NCI-H2227 (cell line): ENCODE measurements at regions not wholly inside any gene's neighbourhood (a gene's known extent, or its start where the extent isn't known, plus 50 kb on each side); places are given as distances from the start of the nearest gene placed in this dataset.

Source experiments
- DNase-seq: peaks from one replicate; lab custom pipeline; 2025; ENCODE audit not compliant: unreplicated experiment; lab: John Stamatoyannopoulos, UW

DNA sequence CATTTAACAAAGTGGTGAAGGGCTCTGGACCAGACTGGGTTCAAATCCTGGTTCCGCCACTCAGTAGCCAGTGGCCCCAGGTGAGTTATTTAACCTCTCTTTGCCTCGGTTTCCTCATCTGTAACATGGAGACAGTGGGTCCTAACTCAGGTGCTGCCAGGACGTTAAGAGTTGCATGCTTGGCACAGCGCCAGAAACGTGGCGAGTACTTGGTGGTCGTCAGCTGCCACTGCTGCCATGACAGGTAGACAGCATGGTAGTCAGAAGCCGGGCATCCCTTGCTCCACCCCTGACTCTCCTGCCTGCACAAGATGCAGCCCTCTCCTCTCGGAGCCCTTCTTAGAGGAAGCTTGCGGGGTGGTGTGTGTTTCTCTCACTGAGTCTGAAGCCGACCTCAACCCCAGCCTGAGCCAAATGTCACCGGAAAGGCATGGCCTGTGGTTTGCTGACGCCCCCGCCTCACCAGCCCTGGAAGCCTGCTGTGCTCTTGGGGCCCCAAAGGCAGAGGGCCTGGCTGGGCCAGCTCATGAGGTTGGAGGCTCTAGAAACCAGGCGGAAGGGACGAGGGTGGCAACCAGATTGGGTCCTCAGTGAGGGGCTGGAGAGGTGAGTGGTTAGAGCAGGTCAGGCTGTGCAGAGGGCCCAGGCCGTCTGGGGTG is 160.8 kb upstream of the TLE3 start:
- no peak for DNase-seq

DNA sequence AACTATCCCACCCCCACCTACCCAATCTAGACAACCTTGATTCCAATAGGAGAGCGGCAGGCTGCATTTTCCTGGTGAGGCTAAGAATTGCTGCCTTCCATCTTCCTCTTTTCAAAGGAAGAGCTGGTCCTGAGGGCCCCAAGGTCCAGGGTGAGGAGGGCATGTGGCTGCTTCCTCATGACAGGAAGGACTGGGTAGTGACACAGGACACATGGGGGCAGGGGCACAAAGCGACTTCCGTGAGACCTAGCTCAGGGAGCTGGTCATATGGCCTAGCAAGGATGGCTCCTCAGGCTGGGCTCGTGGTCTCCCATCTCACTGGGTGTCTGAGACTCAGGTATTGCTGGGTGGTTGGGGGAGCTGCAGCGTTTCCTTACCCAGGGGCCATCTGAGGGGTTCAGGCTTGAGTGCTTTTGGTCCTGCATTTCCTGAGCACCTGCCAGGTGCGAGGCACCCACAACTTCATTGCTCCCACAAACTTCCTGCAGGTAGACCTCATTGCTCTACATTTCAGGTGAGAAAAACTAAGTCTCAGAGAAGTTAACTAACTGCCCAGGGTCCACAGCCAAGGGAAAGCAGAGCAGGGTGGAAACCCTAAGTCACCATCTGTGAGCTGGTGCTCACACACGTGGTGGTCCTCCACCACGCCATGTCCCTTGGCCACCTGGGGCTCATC is 160.0 kb upstream of the TLE3 start:
- no peak for DNase-seq

DNA sequence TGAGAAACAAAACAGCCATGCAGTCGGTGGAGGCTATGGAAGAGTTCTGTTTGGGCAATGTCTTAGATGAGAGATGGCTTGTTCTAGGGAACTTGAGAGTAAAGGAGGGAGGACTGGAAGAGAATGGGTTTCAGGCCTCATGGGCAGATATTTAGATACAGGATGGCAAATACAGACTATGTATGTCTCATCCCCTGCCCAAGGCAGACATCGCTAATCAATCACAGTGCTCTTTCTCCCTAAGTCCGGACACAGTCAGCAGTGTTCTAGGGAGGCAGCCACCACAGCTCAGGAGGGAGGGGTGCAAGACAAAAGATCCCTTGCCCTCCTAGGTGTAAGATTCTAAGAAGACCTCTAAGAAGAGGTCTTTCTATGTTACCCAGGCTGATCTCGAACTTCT is 159.3 kb upstream of the TLE3 start:
- DNase-seq, result no peak

DNA sequence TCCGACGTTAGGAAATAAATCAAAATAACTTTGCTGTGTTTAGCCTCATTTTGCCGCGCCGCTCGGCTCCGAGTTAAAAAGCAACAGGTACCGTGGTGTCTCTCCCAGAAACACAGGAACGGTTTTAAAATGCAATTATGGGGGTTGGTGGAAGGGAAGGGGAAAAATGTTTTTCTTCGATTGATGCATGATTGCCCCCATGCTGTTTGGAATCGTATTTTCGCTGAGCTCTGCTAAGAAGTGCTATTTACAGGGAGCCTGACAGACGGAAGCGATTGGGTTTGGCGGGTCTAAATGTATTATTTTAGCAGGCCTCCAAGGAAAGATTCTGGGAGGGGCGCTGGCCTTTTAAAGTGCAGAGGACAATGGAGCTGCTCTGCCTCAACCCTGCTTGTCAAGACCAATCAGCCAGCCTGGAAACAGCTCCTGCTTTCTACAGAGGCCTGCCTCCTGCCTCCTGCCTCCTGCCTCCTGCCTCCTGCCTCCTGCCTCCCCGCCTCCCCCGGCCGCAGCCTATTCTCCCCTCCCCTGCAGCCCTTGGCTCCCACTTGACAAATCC is 156.7 kb upstream of the TLE3 start:
- peak; percentile 87 for DNase-seq

DNA sequence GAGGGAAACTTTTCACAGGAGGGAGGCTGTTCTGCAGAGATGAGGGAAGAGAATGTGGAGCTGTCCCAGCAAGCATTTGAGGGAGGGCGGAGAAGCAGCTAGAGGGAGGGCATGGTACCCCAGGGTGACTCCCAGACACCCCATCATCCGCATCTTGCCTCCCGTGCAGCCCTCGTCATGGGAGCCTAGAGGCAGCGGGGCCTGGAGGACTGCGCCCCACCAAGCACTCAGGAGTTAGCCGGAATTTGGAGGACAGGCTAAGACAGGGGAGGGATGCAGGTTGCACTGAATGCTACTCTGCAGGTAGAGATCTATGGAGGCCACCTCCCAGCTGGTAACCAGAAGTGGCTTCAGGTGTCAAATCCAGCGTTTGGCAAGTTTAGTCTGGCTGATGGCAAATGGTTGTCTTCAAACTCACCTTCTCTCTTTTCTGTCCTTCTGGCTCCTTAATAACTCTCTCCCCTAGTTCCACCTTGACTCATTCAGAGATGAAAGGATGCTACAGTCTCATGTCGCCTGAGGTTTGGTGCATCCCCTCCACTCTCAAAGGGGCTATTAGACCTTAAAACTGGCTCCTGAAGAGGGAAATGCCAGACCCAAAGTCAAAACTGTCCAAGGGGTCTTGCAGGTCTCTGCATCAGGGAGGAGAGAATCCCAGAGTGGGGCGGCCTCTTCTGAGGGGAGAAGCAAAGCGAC is 155.9 kb upstream of the TLE3 start:
- DNase-seq, result no peak

DNA sequence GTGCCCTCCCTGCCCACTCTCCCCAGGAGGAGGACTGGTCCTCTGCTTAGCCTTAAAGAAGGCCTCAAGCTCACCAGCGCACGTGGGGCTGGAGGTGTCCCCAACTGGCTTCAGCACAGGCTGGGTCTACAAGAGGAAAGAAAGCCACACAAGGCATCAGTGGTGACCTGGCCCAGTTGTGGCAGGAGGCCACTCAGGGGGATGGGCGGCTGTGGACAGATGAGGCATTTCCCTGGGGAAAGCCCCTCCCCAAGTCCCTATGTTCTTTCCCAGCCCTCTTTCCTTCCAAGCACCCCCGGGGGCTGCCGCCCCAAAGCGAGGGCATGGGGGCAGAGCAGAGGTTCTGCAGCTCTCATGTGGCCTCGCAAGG is 155.2 kb upstream of the TLE3 start:
- DNase-seq, result no peak

DNA sequence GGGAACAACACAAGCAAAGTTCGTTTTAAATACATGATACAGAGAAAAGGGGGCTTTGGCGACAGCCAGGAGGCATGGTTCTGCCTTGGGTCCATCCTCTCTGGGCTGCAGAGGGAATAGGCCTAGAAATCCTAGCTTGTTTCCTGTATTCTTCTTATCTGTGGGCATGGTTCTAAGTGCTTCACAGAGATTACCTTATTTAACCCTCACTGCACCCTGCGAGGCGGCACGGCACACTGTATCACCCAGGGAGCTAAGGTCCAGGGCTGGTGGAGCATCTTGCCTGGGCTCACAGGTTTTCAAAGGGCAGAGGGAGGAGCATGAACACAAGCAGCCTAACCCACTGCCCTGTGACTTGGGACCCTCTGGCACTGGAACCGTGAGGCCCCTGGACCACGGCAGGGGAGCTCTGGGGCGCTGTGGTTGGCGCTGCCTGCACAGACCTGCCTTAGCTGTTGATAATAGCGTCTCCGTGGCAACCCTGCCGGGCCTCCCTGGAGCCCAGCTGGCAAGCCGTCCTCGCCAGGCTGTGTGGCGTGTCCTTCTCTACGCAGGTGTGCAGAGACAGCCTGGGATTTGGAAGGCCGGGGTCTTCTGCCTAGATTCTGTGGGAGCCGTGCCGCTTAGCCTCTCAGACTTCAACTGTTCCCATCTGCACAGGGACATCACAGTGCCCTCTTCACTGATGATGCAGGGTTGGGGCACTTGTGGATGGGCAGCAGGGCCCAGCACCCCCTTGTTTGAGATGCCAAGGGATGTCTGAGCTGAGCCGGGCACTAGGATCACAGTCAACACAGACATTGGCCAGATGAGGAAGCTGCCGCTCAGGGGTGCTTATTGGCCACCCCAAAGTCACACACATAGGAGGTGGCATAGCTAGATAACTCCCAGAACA is 154.6 kb upstream of the TLE3 start:
- DNase-seq, result peak; percentile 46

DNA sequence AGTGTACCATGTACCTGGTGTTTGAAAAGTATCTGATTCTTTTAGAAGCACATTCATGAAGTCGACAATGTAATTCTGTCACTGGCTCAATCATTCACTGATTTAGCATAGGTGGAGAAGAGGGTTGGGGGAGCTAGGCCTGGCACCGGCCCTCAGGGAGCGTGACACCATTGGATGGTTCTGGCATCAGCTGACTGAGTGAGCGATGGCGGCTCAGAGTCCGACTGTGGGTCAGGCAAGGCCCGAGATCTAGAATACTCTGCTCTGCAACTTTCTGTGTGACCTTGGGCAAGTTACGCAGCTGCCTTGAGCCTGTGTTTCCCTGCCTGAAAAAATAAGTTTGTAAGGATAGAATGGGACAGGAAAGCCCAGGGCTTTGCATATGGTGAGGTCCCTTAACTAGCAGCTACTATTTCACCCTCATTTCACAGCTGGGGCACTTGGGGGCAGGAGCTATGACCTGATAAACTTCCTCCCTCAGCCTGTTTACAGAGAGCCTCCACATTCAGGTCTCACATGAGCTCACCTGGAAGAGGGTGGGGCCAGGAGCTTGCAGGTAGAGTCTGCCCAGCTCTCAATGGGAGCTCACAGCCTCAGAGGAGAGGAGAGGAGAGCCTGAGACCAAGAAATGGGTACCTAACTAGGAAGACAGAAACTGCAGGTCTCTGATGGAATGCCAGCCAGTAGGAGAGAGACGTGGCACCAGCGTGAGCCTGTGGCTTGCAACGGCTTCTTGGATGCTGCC is 153.7 kb upstream of the TLE3 start:
- no peak for DNase-seq

DNA sequence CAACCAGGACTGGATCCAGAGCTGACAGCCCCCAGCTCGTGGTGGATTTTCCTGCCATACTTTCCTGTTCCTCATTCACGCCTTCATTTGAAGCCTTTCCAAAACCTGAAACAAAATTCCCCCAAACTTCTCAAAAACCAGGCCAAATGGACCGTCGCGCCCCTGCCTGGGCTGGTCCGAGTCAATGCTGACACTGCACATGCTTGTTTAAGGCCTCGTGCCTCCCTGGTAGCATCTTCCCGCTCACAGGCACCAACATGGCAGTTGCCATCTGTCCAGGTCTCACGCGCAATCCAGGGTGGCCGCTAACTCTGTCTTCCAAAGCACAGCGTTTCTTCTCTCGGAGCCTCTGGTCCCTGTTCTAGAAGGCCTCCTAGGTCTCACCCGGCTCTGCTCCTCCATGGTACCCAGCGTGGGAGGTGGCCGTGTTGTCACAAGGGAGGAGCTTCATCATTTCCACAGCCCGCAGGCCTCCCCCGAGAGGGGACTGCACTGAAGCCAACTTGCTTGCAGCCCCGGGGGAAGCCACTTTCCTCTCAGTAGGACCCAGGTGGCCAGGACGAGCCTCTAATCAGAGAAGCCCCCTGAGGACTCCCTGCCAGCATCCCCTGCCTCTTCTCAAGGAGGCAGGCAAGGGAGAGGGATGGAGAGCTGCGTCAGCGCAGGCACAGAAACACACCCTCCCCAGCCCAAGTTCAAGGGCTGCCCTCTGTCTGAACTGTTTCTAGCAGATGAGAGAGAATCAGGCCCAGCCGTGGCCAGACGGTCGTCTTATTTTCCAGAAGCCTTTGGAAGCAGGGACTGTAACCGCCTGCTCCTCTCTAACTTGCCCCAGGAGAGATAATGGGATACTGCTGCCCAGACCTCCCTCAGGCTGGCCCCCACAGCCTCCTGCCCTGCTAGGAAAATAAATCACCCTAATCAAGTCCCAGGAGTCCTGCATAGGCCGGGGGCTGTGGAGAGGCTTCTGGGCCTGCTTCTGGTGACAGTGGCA is 152.8 kb upstream of the TLE3 start:
- peak; percentile 5 for DNase-seq

DNA sequence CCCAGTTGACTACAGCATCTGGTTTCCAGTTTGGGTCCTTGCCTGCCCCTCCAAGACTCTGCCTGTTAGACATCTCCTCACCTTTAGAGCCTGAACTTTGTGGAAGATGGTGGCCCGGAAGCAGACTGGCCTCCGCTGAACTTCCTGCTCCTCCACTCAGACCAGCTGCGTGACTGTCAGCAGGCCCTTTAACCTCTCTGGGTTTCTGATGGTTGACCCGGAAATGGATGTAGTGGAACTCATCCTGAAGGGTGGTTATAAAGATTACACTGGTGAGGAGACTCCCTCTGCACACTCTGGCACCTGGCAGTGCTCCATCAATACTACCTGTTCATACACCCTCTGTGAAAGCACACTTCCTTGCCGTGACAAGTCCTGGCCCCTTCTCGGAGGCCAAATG is 151.9 kb upstream of the TLE3 start:
- DNase-seq, result no peak

DNA sequence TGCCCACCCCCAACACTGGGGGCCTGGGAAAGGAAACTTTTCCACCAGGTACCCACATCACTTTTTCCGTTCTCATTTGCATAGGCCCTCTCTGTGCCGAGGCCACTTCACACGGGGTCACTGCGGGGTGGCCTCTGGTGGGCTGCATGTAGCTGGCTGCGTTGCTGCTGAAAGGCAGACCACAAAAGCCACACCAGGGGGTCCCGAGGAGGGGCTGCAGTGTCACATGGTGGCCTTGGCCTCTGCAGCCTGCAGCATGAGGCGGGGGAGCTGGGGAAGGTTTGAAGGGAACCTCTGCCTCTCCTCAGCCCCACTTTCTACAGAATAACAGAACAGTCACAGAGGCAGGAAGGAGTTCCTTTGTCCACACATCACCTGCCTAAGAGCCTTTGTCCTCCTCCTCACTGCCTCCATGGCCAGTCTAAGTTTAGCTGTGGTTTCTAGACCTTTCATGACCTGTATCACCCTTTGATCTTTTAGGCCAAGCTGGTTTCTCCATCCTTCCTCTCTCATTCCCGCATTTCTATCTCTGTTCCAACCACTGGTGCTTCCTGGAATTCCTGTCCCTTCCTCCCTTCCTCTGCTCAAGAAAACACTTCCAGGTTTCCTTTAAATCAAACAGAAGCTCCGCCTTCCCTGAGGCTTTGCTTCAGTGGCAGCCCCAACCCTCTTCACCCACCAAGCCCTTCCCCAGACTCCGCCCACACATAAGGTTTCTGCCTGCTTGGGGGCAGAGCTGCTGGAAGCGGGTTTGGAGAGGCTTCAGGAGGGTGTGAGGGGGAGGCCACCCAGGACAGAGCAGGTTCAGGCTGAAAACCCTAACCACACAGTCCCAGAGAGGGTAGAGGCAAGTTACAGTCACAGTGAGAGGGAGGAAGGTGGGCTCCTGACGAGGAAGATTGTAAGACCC is 150.7 kb upstream of the TLE3 start:
- peak; percentile 38 for DNase-seq

DNA sequence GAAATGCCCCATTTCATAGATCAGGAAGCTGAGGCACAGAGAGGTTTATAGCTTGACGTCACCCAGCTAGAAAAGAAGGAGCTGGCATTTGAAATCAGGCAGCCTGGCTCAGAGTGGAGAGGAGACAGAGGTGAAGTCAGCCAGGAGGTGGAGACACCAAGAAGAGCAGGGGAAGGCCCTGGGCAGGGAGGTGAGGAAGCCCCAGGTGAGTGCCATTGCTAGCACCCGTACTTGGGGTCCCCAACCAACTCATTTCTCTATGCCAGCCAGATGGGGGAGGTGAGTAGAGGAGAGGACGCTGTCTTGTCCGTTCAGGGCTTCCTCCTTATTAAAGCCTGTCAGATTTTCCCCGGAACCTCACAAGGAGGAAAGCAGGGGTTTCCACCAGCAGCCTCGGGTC is 149.6 kb upstream of the TLE3 start:
- DNase-seq, result no peak

DNA sequence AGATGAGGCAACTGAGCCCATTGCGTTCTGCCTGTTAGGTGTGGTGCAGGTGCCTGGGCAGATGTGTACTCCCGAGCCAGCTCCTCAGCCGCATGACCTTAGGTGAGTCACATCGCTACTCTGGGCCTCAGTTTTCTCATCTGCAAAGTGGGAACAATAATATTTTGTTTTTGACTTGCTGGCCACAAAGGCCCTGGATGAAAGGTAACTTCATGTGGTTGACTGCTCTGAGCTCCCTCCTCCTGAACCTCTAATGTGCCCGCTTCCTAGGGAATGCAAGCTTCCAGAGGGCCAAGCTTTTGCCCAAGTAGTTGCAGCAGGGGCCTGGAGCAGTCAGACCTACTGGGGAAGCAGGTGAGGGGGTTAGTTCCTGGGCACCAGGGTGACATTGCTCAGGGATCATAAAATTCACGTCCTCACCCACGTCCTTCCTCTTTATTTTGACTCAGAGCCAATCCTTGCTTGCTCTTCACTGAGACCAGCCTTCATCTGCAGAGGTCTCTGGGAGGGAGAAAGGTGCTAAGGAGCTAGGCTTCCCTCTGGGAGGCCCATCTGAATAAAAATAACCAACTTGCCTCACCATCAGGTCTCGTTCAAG is 149.0 kb upstream of the TLE3 start:
- DNase-seq, result no peak

DNA sequence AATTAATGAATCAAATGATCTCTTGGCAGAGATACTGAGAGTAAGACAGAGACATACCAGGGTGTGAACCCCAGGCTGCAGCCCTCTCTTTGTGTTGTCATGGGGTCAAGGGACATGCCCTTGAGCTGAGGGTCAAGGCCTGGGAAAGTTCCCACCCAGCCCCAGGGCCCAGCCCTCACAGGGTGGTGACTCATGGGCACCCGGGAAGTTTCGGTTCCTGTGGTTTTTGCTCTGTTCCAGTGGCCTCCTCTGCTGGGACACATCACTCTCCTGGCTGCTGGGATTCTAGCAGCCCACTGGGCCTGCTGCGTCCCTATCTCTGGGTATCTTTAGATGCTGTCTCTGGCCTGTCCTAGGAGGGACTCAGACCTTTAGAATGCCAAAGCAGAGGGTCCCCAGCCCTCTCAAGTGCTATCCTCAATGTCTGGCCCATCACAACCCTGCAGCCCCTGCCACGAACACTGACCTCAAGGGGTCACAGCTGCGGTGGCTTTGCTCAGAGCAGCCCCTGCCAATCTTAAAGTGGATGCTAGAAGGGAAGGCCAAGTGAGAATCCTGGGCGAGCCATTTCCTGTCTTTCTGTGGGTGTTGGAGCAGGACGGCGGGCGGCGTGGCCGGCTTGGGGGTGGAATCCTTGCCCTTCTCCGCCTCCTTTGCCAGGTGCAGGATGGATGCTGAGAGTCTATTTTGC is 148.4 kb upstream of the TLE3 start:
- no peak for DNase-seq

DNA sequence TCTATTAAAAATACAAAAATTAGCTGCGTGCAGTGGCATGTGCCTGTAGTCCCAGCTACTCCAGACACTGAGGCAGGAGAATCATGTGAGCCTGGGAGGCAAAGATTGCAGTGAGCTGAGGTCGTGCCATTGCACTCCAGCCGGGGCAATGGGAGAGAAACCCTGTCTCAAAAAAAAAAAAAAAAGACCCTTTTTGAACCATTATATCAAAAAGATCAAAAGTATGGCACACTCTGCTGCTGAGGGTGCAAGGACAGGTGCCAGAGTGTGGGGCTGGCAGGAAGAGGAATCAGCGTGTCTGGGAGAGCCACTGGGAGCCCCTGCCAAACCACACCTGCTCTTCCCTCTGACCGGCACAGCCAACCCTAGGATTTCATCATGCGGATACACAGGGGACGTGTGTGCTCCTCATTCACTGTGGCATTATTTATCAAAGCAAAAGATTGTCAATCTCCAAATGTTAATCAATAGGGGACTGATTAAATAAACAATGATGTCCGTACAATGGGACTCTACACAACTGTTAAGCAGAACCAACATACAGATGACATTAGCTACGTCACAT is 147.3 kb upstream of the TLE3 start:
- no peak for DNase-seq

DNA sequence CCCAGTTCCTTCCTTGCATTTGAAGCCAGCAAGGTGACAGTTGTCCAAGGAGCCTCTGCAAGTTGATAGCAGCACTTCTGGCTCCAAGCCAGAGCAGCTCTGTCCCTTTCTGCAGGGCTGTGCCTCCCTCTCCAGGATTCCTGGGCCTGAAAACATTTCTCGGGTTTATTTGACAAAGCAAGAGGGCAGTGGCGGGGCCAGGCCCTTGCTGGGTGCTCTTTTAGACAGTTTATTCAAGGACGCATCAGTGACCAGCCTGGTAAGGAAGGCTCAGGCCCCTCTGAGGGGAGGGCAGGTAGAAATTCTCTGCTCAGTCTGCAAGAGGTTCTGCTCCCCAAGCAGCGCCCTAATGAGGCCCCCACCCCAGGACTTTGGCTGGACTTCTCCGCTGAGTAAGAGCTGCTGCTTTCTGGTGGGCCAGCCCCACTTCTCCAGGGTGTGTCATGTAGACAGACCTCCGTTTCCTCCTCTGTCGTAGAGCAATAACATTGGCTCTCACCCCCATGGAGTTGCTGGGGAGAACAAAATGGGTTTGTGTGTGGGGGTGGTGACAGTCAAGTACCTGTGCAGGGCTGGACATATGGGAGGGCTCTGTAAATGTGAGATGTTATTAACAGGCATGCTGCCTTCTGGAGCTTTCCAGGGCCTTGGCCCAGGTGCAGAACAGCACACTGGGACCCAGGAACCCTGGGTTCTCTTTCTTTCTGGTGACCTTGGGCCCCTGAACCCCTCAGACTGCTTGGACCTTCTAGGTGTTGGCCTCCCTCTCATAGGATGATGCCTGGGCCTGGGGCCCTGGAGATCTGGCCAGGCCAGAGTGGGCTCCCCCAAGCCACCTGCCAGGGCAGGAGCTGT is 146.2 kb upstream of the TLE3 start:
- no peak for DNase-seq
